Tibial nerve (tissue), 4 donors: ENCODE measurements at regions not wholly inside any gene's neighbourhood (a gene's known extent, or its start where the extent isn't known, plus 50 kb on each side); places are given as distances from the start of the nearest gene placed in this dataset.

ENCODE experiments used
- DNase-seq, 2 donors: peaks; one replicate each; pipeline ENCODE4 v3.0.0-alpha.2; 2019; ENCODE audit warnings: low spot score in 2 of 2
- H3K27ac ChIP-seq, 4 donors: fragments of 200-600 bp; sonication (generic) in 3 of 4; one replicate each; pipeline ENCODE4 v1.5.1; 2017 to 2019; ENCODE audit warnings: mild to moderate bottlenecking in 1 of 4
- H3K27me3 ChIP-seq, 2 donors: fragments of 200-600 bp; sonication (generic) in 1 of 2; one replicate each; pipeline versions ENCODE4 v1.5.1 to v1.6.0; 2017 to 2019
- H3K36me3 ChIP-seq, 3 donors: fragments of 200-600 bp; sonication (generic); one replicate each; pipeline ENCODE4 v1.5.1; 2018 to 2019
- H3K4me1 ChIP-seq, 4 donors: fragments of 200-600 bp; sonication (generic) in 3 of 4; one replicate each; pipeline ENCODE4 v1.5.1; 2017 to 2019
- H3K4me3 ChIP-seq, 4 donors: fragments of 200-600 bp; sonication (generic) in 3 of 4; one replicate each; pipeline ENCODE4 v1.5.1; 2017 to 2019; ENCODE audit warnings: mild to moderate bottlenecking in 1 of 4, moderate library complexity in 1 of 4
- H3K9me3 ChIP-seq, 4 donors: fragments of 200-600 bp; sonication (generic) in 3 of 4; one replicate each; pipeline ENCODE4 v1.5.1; 2017 to 2019
- EP300 ChIP-seq, 2 donors: sonication (generic); formaldehyde crosslinking; IDR thresholded peaks; one replicate each; pipeline ENCODE4 v1.6.1; 2017; ENCODE audit warnings: antibody characterized with exemption in 2 of 2, mild to moderate bottlenecking in 1 of 2
- POLR2A ChIP-seq, 2 donors: fragments of 450-650 bp; IDR thresholded peaks; one replicate each; pipeline ENCODE4 v1.6.1; 2017; ENCODE audit warnings: antibody characterized with exemption in 2 of 2, mild to moderate bottlenecking in 2 of 2, moderate library complexity in 2 of 2
- WGBS, 2 donors: methylation state at CpG; one replicate each; pipeline ENCODE4 v1.1.5; 2018; 5-methylcytosine and 5-hydroxymethylcytosine counted together
- TF ChIP-seq, protein P1 (sequence below), 5 experiments: fragments of 200-600 bp in 3 of 5; fragments of 450-650 bp in 2 of 5; sonication (generic) in 3 of 5; IDR thresholded peaks; one replicate each; pipeline ENCODE4 v1.5.1; 2016 to 2019; ENCODE audit warnings: antibody characterized with exemption in 5 of 5, mild to moderate bottlenecking in 3 of 5, moderate library complexity in 2 of 5

DNA sequence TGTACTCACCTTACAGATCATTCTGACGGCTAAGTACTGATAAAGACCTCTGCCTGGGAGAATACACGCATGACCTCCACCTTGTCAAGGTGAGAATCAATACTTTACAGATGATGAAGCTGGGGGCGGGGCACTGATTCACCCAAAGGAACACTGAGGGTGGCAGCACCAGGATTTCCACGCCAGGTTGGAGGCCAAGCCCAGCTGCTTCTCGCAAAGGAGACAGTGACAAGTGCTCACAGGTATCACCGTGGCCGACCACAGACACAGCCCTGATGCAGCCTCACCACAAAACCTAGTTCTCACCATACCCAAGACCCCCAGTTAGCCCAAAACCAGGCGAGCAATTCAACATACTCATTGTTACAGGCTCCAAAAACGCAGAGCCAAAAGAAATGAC lies 434.2 kb downstream of the SOX9 start:
- DNase-seq, result no peak
- no peaks in the 10 kb centered on the region for H3K27me3 ChIP-seq
- H3K4me1 ChIP-seq, result peaks cover 0 to 5% (median 0%) of the 10 kb centered on the region in 4 donors

DNA sequence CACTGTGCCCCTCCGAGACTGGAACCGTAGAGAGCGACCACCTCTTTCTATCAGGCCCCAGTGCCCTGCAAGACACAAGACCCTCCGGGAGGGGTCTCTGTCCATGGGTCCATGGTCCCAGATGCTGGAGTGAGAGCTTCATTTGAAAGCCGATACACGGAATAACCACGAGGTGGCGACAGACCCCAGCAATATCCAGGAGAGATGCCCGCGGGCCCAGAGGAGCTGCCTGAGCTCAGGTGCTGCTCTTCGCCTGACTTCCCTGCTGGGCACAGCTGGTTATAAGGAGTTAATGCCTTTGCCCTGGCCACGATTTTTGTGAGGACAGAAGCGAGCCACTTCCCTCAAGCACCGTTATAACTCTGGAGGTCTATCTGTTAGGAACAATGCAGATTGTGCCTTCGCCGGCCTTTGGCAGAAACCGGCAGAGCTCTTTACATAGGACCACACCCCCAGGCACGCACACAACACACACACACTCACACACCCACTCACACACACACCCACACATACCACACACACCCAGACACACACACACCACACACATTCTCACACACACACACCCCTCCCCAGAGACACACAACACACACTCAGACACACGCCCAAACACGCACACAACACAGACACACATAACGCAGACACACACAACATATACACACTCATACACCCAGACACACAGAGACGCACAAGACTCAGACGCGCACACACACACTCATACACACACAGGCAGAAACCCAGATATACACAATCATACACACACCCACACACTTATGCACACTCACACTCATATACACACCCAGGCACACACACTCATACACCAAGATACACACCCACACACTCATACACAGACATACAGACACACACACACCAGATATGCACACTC lies 436.4 kb downstream of the SOX9 start:
- peak; percentile 45 to 69 for DNase-seq
- no peaks in the 10 kb centered on the region for H3K36me3 ChIP-seq
- no peak overlapping the region for H3K27ac ChIP-seq
- no peak overlapping the region for H3K4me3 ChIP-seq
- TF ChIP-seq, protein P1, sequence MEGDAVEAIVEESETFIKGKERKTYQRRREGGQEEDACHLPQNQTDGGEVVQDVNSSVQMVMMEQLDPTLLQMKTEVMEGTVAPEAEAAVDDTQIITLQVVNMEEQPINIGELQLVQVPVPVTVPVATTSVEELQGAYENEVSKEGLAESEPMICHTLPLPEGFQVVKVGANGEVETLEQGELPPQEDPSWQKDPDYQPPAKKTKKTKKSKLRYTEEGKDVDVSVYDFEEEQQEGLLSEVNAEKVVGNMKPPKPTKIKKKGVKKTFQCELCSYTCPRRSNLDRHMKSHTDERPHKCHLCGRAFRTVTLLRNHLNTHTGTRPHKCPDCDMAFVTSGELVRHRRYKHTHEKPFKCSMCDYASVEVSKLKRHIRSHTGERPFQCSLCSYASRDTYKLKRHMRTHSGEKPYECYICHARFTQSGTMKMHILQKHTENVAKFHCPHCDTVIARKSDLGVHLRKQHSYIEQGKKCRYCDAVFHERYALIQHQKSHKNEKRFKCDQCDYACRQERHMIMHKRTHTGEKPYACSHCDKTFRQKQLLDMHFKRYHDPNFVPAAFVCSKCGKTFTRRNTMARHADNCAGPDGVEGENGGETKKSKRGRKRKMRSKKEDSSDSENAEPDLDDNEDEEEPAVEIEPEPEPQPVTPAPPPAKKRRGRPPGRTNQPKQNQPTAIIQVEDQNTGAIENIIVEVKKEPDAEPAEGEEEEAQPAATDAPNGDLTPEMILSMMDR (IDR thresholded peaks at IDR 0.05), result peak; percentile 74 to 88 (median 77)
- TF ChIP-seq EP300 (IDR thresholded peaks at IDR 0.05), result no peak
- TF ChIP-seq POLR2A (IDR thresholded peaks at IDR 0.05), result no peak
- H3K4me1 ChIP-seq, result peaks cover 0 to 12% (median 0%) of the 10 kb centered on the region in 4 donors
- 31 to 32% methylated on average over 24 of the region's 24 CpGs for WGBS, 2 donors
- no peaks in the 10 kb centered on the region for H3K27me3 ChIP-seq
- H3K9me3 ChIP-seq, result no peaks in the 10 kb centered on the region

More for the DNA sequence above, 434.2 kb downstream of the SOX9 start:
- TF ChIP-seq POLR2A (IDR thresholded peaks at IDR 0.05) (no peak), EP300 (IDR thresholded peaks at IDR 0.05) (no peak)
- TF ChIP-seq, protein P1 (IDR thresholded peaks at IDR 0.05), result no peak
- Histone ChIP-seq H3K4me3 (no peak overlapping the region), H3K27ac (no peak overlapping the region), H3K9me3 (no peaks in the 10 kb centered on the region), H3K36me3 (no peaks in the 10 kb centered on the region)
- 74 to 78% methylated on average over 7 to 9 of the region's 9 CpGs for WGBS, 2 donors

DNA sequence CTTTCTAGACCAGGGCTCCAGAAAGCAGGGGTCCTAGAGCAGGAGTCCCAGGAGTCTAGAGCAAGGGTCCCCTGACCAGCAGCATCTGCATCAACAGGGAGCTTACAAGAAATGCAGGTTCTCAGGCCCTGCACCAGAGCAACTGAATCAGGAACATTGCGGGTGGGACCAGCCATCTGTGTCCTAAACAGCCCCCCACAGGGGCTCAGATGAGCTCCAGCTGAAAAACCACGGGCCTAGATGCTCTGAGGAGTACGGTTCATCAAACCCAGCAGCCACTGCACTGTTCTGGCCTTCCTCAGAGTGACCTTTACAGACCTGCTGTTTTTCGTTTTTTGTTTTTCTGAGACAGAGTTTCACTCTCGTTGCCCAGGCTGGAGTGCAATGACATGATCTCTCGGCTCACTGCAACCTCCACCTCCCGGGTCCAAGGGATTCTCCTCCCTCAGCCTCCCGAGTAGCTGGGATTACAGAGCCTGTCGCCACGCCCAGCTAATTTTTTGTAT lies 438.2 kb downstream of the SOX9 start:
- Histone ChIP-seq H3K9me3 (no peaks in the 10 kb centered on the region), H3K4me1 (peaks cover 0 to 12% (median 0%) of the 10 kb centered on the region in 4 donors), H3K27me3 (no peaks in the 10 kb centered on the region), H3K36me3 (no peaks in the 10 kb centered on the region), H3K27ac (no peak overlapping the region), H3K4me3 (no peak overlapping the region)
- no peak for DNase-seq
- 88 to 94% methylated on average over 10 of the region's 10 CpGs for WGBS, 2 donors
- TF ChIP-seq, protein P1 (IDR thresholded peaks at IDR 0.05), result no peak
- TF ChIP-seq POLR2A (IDR thresholded peaks at IDR 0.05), result no peak
- no peak for TF ChIP-seq EP300 (IDR thresholded peaks at IDR 0.05)

DNA sequence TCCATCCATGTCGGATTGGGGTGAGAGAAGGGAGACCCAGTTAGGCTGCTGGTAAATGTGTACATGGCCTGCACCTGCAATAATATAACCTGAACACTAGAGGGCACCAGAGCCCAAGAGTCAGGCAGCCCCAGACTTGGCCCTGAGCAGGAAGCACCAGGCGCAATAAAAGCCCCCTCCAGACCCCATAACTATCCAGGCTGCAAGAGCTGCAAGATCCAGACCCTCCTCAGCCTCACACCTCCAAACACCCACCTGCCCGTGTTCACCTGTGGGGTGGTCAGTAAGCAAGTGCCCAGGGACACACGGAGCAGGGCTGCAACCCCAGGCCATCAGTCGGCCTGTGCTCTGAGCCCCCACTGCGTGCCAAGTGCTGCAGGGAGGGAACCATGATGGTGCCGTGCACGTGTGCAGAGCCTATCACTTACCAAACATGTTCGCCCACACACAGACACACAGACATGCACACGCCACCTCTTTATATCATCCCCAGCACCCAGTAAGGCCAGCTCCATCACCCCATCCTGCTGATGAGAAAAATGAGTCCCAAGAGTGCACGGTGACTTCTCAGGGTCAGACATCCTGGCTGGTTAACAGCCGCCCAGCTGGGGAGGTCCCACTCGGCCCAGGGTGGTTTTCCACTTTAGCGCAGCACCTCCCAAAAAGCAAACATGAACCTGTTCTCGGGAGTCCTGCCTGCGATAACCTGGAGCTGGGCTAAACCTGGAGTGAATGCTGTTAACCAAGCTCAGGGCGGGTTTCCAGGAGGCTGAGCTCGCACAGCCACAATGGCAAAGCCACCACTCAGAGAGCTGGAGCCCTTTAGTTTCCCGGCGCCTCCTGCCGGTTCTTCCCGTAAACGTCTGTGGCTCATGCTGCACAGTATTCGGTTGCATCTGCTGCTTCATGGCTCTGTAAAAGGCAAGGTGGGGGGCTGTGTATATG lies 439.8 kb downstream of the SOX9 start:
- no peak for DNase-seq
- Histone ChIP-seq H3K27ac (no peak overlapping the region), H3K4me3 (no peak overlapping the region), H3K4me1 (peaks cover 0 to 12% (median 0%) of the 10 kb centered on the region in 4 donors), H3K27me3 (no peaks in the 10 kb centered on the region), H3K9me3 (no peaks in the 10 kb centered on the region), H3K36me3 (no peaks in the 10 kb centered on the region)
- TF ChIP-seq, protein P1 (IDR thresholded peaks at IDR 0.05), result peak; percentile 68 to 88 (median 73)
- no peak for TF ChIP-seq POLR2A (IDR thresholded peaks at IDR 0.05)
- WGBS, 2 donors, result 73 to 79% methylated on average over 22 of the region's 24 CpGs
